ENCODE measurements at regions not wholly inside any gene's neighbourhood (a gene's known extent, or its start where the extent isn't known, plus 50 kb on each side); places are given as distances from the start of the nearest gene placed in this dataset.

GRCh38 chr7:97418312-97418711 lies 300.8 kb downstream of the SDHAF3 start:
- TF ChIP-seq CTCF (IDR thresholded peaks at IDR 0.05; ENCODE audit: insufficient read depth in 1 of 2, low read depth in 1 of 2, low read length in 1 of 2, severe bottlenecking in 1 of 2, unreplicated experiment in 1 of 2): no peak
- H3K27ac Mint-ChIP-seq (ENCODE audit: unreplicated experiment): no peak overlapping the region
- BruUV-seq (replicated peaks): no TSS peak
- no peak overlapping the region for H3K4me3 Mint-ChIP-seq (ENCODE audit: unreplicated experiment)
- intact Hi-C loops (cut with micrococcal nuclease; ENCODE audit: unreplicated experiment): no loop called here
- Histone ChIP-seq H3K4me1 (no peaks in the 10 kb centered on the region), H3K4me3 (ENCODE audit: low read depth, low read length) (no peak overlapping the region), H3K36me3 (ENCODE audit: control insufficient read depth, insufficient read depth, low read length) (no peaks in the 10 kb centered on the region), H3K9me3 (no peaks in the 10 kb centered on the region; the same call in 1 of the 2 replicates), H3K27me3 (replicated peaks; ENCODE audit: control insufficient read depth, insufficient read depth, low read length) (no peaks in the 10 kb centered on the region)
- H3K4me1 Mint-ChIP-seq (ENCODE audit: low read depth, unreplicated experiment): no peaks in the 10 kb centered on the region
- DNase-seq: no peak
- H3K36me3 Mint-ChIP-seq (ENCODE audit: insufficient read depth, unreplicated experiment): no peaks in the 10 kb centered on the region
- peaks cover 7% of the 10 kb centered on the region for H3K9me3 Mint-ChIP-seq (ENCODE audit: unreplicated experiment)
- ChIA-PET CTCF (no interaction called here), POLR2A (no interaction called here)
- peaks cover 2% of the 10 kb centered on the region for H3K27me3 Mint-ChIP-seq (ENCODE audit: insufficient read depth, unreplicated experiment)

- CTCF ChIA-PET: no interaction called here
- Histone ChIP-seq H3K4me3 (ENCODE audit: low read depth, low read length) (no peak overlapping the region), H3K27me3 (replicated peaks; ENCODE audit: control insufficient read depth, insufficient read depth, low read length) (no peaks in the 10 kb centered on the region), H3K9me3 (no peaks in the 10 kb centered on the region; the same call in 1 of the 2 replicates), H3K36me3 (ENCODE audit: control insufficient read depth, insufficient read depth, low read length) (no peaks in the 10 kb centered on the region), H3K4me1 (no peaks in the 10 kb centered on the region)
- Mint-ChIP-seq H3K27ac (ENCODE audit: unreplicated experiment) (no peak overlapping the region), H3K27me3 (ENCODE audit: insufficient read depth, unreplicated experiment) (peaks cover 2% of the 10 kb centered on the region), H3K4me1 (ENCODE audit: low read depth, unreplicated experiment) (no peaks in the 10 kb centered on the region), H3K9me3 (ENCODE audit: unreplicated experiment) (peaks cover 13% of the 10 kb centered on the region), H3K4me3 (ENCODE audit: unreplicated experiment) (no peak overlapping the region), H3K36me3 (ENCODE audit: insufficient read depth, unreplicated experiment) (no peaks in the 10 kb centered on the region)
- POLR2A ChIA-PET: no interaction called here
- BruUV-seq (replicated peaks): no TSS peak
- DNase-seq: no peak
- intact Hi-C loops (cut with micrococcal nuclease; ENCODE audit: unreplicated experiment): no loop called here
- TF ChIP-seq CTCF (IDR thresholded peaks at IDR 0.05; ENCODE audit: insufficient read depth in 1 of 2, low read depth in 1 of 2, low read length in 1 of 2, severe bottlenecking in 1 of 2, unreplicated experiment in 1 of 2): no peak
Observed at GRCh38 chr7:97419898-97420297, 302.4 kb downstream of the SDHAF3 start.

- POLR2A ChIA-PET: interaction anchor here (0.6 kb wide), 1 partner anchor 274 kb away, joined by 3 read pairs; no protein-coding TSS in a partner anchor
- H3K9me3 Mint-ChIP-seq (ENCODE audit: unreplicated experiment): peaks cover 13% of the 10 kb centered on the region
- Histone ChIP-seq H3K4me3 (ENCODE audit: low read depth, low read length) (no peak overlapping the region), H3K36me3 (ENCODE audit: control insufficient read depth, insufficient read depth, low read length) (no peaks in the 10 kb centered on the region), H3K4me1 (no peaks in the 10 kb centered on the region), H3K27me3 (replicated peaks; ENCODE audit: control insufficient read depth, insufficient read depth, low read length) (no peaks in the 10 kb centered on the region), H3K9me3 (no peaks in the 10 kb centered on the region; the same call in 1 of the 2 replicates)
- intact Hi-C loops (cut with micrococcal nuclease; ENCODE audit: unreplicated experiment): no loop called here
- H3K27me3 Mint-ChIP-seq (ENCODE audit: insufficient read depth, unreplicated experiment): peaks cover 2% of the 10 kb centered on the region
- H3K4me1 Mint-ChIP-seq (ENCODE audit: low read depth, unreplicated experiment): no peaks in the 10 kb centered on the region
- H3K27ac Mint-ChIP-seq (ENCODE audit: unreplicated experiment): no peak overlapping the region
- BruUV-seq (replicated peaks): no TSS peak
- no peak overlapping the region for H3K4me3 Mint-ChIP-seq (ENCODE audit: unreplicated experiment)
- TF ChIP-seq CTCF (IDR thresholded peaks at IDR 0.05; ENCODE audit: insufficient read depth in 1 of 2, low read depth in 1 of 2, low read length in 1 of 2, severe bottlenecking in 1 of 2, unreplicated experiment in 1 of 2): no peak
- DNase-seq: no peak
- CTCF ChIA-PET: no interaction called here
- H3K36me3 Mint-ChIP-seq (ENCODE audit: insufficient read depth, unreplicated experiment): no peaks in the 10 kb centered on the region
Observed at GRCh38 chr7:97421307-97421930, 303.9 kb downstream of the SDHAF3 start.
